ENCODE measurements at regions not wholly inside any gene's neighbourhood (a gene's known extent, or its start where the extent isn't known, plus 50 kb on each side); places are given as distances from the start of the nearest gene placed in this dataset.

GRCh38 chr2:107012714-107013306 lies 126.8 kb upstream of the ST6GAL2 start:
- no peaks in the 10 kb centered on the region for H3K4me1 ChIP-seq (ENCODE audit: insufficient read depth, low read length)
- H2AFZ ChIP-seq (ENCODE audit: low read depth, low read length), result no peak overlapping the region
- TF ChIP-seq EZH2 (IDR thresholded peaks at IDR 0.05; ENCODE audit: borderline replicate concordance, low read depth, low read length, severe bottlenecking) (no peak), CTCF (IDR thresholded peaks at IDR 0.05; ENCODE audit: borderline replicate concordance, extremely low read depth, low read length, poor library complexity, severe bottlenecking) (no peak)
- no peak overlapping the region for H3K4me3 ChIP-seq (ENCODE audit: low read depth in 1 of 2, low read length in 2 of 2)
- no peak overlapping the region for H3K9ac ChIP-seq (ENCODE audit: low read depth, low read length)
- H4K20me1 ChIP-seq (ENCODE audit: insufficient read depth, low read length), result no peaks in the 10 kb centered on the region
- no peaks in the 10 kb centered on the region for H3K27me3 ChIP-seq (ENCODE audit: insufficient read depth, low read length, poor library complexity)
- H3K36me3 ChIP-seq (ENCODE audit: insufficient read depth, low read length), result no peaks in the 10 kb centered on the region
- no peaks in the 10 kb centered on the region for H3K9me3 ChIP-seq (ENCODE audit: insufficient read depth, low read length, severe bottlenecking)
- ATAC-seq (ENCODE audit: insufficient read depth, low read depth) (no peak), DNase-seq (no peak)
- no peak overlapping the region for H3K4me2 ChIP-seq (ENCODE audit: insufficient read depth, low read length)
- no peak overlapping the region for H3K27ac ChIP-seq (ENCODE audit: low read length)
- no peaks in the 10 kb centered on the region for H3K79me2 ChIP-seq (ENCODE audit: insufficient read depth, low read length)

GRCh38 chr2:107013884-107014283 lies 127.9 kb upstream of the ST6GAL2 start:
- H2AFZ ChIP-seq (ENCODE audit: low read depth, low read length), result no peak overlapping the region
- H3K9me3 ChIP-seq (ENCODE audit: insufficient read depth, low read length, severe bottlenecking), result no peaks in the 10 kb centered on the region
- no peak overlapping the region for H3K4me3 ChIP-seq (ENCODE audit: low read depth in 1 of 2, low read length in 2 of 2)
- H4K20me1 ChIP-seq (ENCODE audit: insufficient read depth, low read length), result no peaks in the 10 kb centered on the region
- DNase-seq, result no peak
- H3K27me3 ChIP-seq (ENCODE audit: insufficient read depth, low read length, poor library complexity), result no peaks in the 10 kb centered on the region
- H3K36me3 ChIP-seq (ENCODE audit: insufficient read depth, low read length), result no peaks in the 10 kb centered on the region
- no peak overlapping the region for H3K4me2 ChIP-seq (ENCODE audit: insufficient read depth, low read length)
- no peaks in the 10 kb centered on the region for H3K79me2 ChIP-seq (ENCODE audit: insufficient read depth, low read length)
- no peak overlapping the region for H3K27ac ChIP-seq (ENCODE audit: low read length)
- TF ChIP-seq EZH2 (IDR thresholded peaks at IDR 0.05; ENCODE audit: borderline replicate concordance, low read depth, low read length, severe bottlenecking) (no peak), CTCF (IDR thresholded peaks at IDR 0.05; ENCODE audit: borderline replicate concordance, extremely low read depth, low read length, poor library complexity, severe bottlenecking) (no peak)
- no peaks in the 10 kb centered on the region for H3K4me1 ChIP-seq (ENCODE audit: insufficient read depth, low read length)
- no peak overlapping the region for H3K9ac ChIP-seq (ENCODE audit: low read depth, low read length)
- no peak for ATAC-seq (ENCODE audit: insufficient read depth, low read depth)

GRCh38 chr2:107018366-107018765 lies 132.4 kb upstream of the ST6GAL2 start:
- Histone ChIP-seq H4K20me1 (ENCODE audit: insufficient read depth, low read length) (no peaks in the 10 kb centered on the region), H3K36me3 (ENCODE audit: insufficient read depth, low read length) (no peaks in the 10 kb centered on the region), H3K27me3 (ENCODE audit: insufficient read depth, low read length, poor library complexity) (peaks cover 3% of the 10 kb centered on the region), H3K79me2 (ENCODE audit: insufficient read depth, low read length) (no peaks in the 10 kb centered on the region), H3K27ac (ENCODE audit: low read length) (no peak overlapping the region), H3K9ac (ENCODE audit: low read depth, low read length) (no peak overlapping the region), H3K9me3 (ENCODE audit: insufficient read depth, low read length, severe bottlenecking) (no peaks in the 10 kb centered on the region), H2AFZ (ENCODE audit: low read depth, low read length) (no peak overlapping the region), H3K4me2 (ENCODE audit: insufficient read depth, low read length) (no peak overlapping the region), H3K4me3 (ENCODE audit: low read depth in 1 of 2, low read length in 2 of 2) (no peak overlapping the region), H3K4me1 (ENCODE audit: insufficient read depth, low read length) (no peaks in the 10 kb centered on the region)
- DNase-seq (no peak), ATAC-seq (ENCODE audit: insufficient read depth, low read depth) (no peak)
- TF ChIP-seq CTCF (IDR thresholded peaks at IDR 0.05; ENCODE audit: borderline replicate concordance, extremely low read depth, low read length, poor library complexity, severe bottlenecking) (no peak), EZH2 (IDR thresholded peaks at IDR 0.05; ENCODE audit: borderline replicate concordance, low read depth, low read length, severe bottlenecking) (no peak)
